ENCODE measurements at regions not wholly inside any gene's neighbourhood (a gene's known extent, or its start where the extent isn't known, plus 50 kb on each side); places are given as distances from the start of the nearest gene placed in this dataset.

DNA sequence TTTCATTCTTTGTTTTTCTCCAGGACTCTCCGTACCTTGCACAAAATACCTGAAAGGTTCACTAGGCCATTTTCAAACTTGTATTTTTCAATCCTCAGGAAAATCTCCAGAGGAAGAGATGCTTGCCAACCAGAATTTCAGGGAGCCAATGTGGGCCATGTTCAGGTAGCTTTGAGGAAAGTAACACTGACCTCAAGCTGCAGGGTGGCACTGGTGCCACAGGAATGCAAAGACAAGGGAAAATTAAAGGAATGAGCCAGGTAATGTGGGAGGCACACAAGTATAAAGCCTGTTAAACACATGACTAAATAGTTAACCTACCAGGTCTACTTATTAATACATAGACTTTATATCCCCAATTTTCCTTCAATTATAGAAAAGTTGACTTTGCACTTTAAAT lies 51.9 kb upstream of the GAP43 start:
- no CpG with 5 or more reads among the region's 1 CpG for WGBS, 2 experiments (ENCODE audit: extremely low coverage in 2 of 2, insufficient read length in 1 of 2)
- no peak overlapping the region for H3K23ac ChIP-seq (ENCODE audit: low read depth, low read length)
- dilution Hi-C loops (cut with HindIII; ENCODE audit: low sequenced_read_pairs, unreplicated experiment): no loop called here
- no peaks in the 10 kb centered on the region for H3K79me1 ChIP-seq (ENCODE audit: low read depth in 1 of 2, low read length in 2 of 2)
- CTCF ChIA-PET: no interaction called here
- no peaks in the 10 kb centered on the region for H3K9me3 ChIP-seq (ENCODE audit: control insufficient read depth, insufficient read depth, low read length)
- H2AK5ac ChIP-seq (ENCODE audit: low read depth, low read length): no peak overlapping the region
- no peak overlapping the region for H3K27ac ChIP-seq (ENCODE audit: insufficient read depth, low read length)
- no peak overlapping the region for H4K91ac ChIP-seq (ENCODE audit: insufficient read depth, low read depth, low read length)
- H3K36me3 ChIP-seq (ENCODE audit: control insufficient read depth, insufficient read depth, low read length): no peaks in the 10 kb centered on the region
- H3K4me1 ChIP-seq (ENCODE audit: control insufficient read depth, insufficient read depth, low read length): no peaks in the 10 kb centered on the region
- H3K18ac ChIP-seq (ENCODE audit: low read depth, low read length): no peak overlapping the region
- no peaks in the 10 kb centered on the region for H4K20me1 ChIP-seq (ENCODE audit: insufficient read depth, low read length)
- POLR2A ChIA-PET (ENCODE audit: unreplicated experiment): no interaction called here
- H2BK120ac ChIP-seq (ENCODE audit: low read depth, low read length): no peak overlapping the region
- DNase-seq (no peak), ATAC-seq (ENCODE audit: low read depth) (no peak)
- no peak overlapping the region for H3K4ac ChIP-seq (ENCODE audit: low read depth, low read length)
- H2AK9ac ChIP-seq (replicated peaks; ENCODE audit: low read depth, low read length, poor library complexity): no peak overlapping the region
- BruUV-seq (replicated peaks): no TSS peak
- no peak overlapping the region for H3K56ac ChIP-seq (ENCODE audit: extremely low read depth, insufficient read depth, low read length)
- H3K4me3 ChIP-seq (ENCODE audit: insufficient read depth, low read depth, low read length): no peak overlapping the region
- in situ Hi-C loops (cut with MboI; ENCODE audit: low sequenced_read_pairs): no loop called here
- intact Hi-C loops (cut with micrococcal nuclease): no loop called here
- TF ChIP-seq, protein P1, sequence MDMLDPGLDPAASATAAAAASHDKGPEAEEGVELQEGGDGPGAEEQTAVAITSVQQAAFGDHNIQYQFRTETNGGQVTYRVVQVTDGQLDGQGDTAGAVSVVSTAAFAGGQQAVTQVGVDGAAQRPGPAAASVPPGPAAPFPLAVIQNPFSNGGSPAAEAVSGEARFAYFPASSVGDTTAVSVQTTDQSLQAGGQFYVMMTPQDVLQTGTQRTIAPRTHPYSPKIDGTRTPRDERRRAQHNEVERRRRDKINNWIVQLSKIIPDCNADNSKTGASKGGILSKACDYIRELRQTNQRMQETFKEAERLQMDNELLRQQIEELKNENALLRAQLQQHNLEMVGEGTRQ (IDR thresholded peaks at IDR 0.05; ENCODE audit: low read depth, low read length): no peak
- TF ChIP-seq MAFK (IDR thresholded peaks at IDR 0.05; ENCODE audit: low read depth, low read length): no peak
- no peak overlapping the region for H2BK20ac ChIP-seq (ENCODE audit: low read depth, low read length)
- no peak overlapping the region for H4K5ac ChIP-seq (ENCODE audit: low read depth, low read length)
- peaks cover 4% of the 10 kb centered on the region; the same call in 1 of the 2 replicates for H3K27me3 ChIP-seq (ENCODE audit: control insufficient read depth, insufficient read depth, low read length)
- no peak overlapping the region for H2AFZ ChIP-seq (replicated peaks; ENCODE audit: low read length, poor library complexity)
- no peaks in the 10 kb centered on the region for H3K9me1 ChIP-seq (ENCODE audit: insufficient read depth, low read length)
- H3K4me2 ChIP-seq (ENCODE audit: low read depth, low read length): no peak overlapping the region
- no peak overlapping the region for H3K14ac ChIP-seq (replicated peaks; ENCODE audit: low read depth, low read length)
- H4K8ac ChIP-seq (ENCODE audit: low read depth in 2 of 2, low read length in 2 of 2): no peak overlapping the region
- H2BK15ac ChIP-seq (ENCODE audit: low read depth, low read length): no peak overlapping the region
- H2BK5ac ChIP-seq (ENCODE audit: low read depth, low read length, poor library complexity, severe bottlenecking): no peak overlapping the region
- no peak overlapping the region for H3K9ac ChIP-seq (ENCODE audit: low read depth, low read length)
